HG03521 (cell line): ENCODE measurements at regions not wholly inside any gene's neighbourhood (a gene's known extent, or its start where the extent isn't known, plus 50 kb on each side); places are given as distances from the start of the nearest gene placed in this dataset.
A peak's percentile ranks its signal among the peaks of the same experiment; 100 is the strongest.
"Not testable (repeated sequence)": the region's sequence is repeated elsewhere in the genome, so short reads cannot be mapped to it uniquely, and the experiment has no call there.

Source experiments
- ATAC-seq: cut with Tn5 transposase; IDR thresholded peaks from one replicate; pipeline ENCODE4 v1.9.1; 2021; ENCODE audit warnings: mild to moderate bottlenecking, moderate library complexity; ENCODE audit not compliant: unreplicated experiment

- no peak for ATAC-seq
Measured at GRCh38 chr2:64742678-64743077, 89.0 kb upstream of the SERTAD2 start.

DNA sequence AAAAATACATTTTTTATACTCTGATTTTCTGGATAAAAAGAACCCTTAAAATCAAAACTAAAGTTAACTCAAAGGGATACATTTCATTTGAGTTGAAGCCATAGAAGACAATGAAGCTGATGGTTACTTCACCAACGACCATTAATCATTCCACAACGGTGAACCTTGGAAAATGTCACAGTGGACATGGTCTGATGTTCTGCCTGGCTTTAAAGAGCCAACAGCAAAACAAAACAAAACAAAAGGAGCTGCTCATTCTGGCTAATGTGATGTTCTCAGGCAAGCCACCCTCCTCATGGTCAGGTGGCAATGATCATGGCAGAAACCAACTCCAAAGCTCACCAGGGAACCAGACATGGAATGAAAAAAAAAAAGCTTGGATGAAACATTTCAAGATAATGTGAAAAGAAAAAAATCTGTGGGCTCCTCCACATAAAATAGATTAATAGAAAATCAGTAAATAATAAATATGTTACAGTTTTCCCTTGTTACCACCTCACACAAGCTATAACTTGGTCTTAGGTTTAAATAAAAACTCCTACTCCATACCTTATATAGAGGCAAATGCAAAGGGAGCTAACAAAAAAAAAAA is 90.1 kb upstream of the SERTAD2 start:
- ATAC-seq, result no peak

DNA sequence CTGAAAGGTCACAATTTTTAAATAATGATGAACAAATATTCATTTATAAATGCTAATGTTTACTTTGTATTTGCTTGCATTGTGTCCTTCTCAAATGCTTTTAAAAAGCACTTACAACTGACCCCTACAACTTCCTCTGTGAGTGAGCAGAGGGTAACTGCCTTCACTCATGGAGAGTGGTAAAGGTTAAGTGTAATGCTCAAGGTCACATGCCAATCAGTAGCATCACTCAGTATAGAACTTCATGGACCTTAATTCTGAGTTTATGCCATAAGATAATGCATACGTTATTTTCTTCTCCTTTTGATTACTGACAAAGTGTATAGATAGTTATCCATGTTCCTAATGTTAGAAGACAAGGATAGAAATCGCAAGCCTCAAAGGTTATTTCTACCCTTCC is 91.8 kb upstream of the SERTAD2 start:
- ATAC-seq, result no peak

GRCh38 chr2:64747690-64748091 is 94.0 kb upstream of the SERTAD2 start:
- ATAC-seq, result not testable (repeated sequence)

- no peak for ATAC-seq
Measured at GRCh38 chr2:64748147-64748546, 94.4 kb upstream of the SERTAD2 start.

GRCh38 chr2:64748561-64748960 is 94.8 kb upstream of the SERTAD2 start:
- ATAC-seq, result no peak

- ATAC-seq, result no peak
Measured at GRCh38 chr2:64749446-64749845, 95.7 kb upstream of the SERTAD2 start.

GRCh38 chr2:64750001-64750816 is 96.5 kb upstream of the SERTAD2 start:
- no peak for ATAC-seq

DNA sequence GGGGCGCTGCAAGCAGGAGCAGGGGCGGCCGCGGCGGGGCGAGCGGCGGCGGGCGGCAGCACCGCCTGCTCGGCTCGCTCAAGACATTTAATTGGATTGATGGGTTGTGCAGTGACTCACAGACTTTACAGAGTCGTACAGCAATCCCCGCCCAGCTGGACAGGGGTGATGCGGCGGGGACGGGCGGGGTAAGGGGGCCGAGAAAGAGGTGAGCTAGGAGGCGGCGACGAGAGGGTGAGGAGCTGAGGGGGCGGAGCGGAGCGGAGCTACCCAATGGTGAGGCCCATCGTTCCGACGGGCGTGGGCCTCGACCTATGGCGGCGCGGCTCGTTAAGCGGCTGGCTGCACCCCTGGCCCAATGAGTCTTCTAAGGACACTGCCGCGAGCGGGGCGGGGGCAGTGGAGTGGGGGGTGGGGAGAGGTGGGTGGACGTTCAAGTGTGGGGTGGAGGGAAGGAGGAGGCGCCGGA is 97.1 kb upstream of the SERTAD2 start:
- peak; percentile 77 for ATAC-seq

GRCh38 chr2:64751286-64752260 is 97.9 kb upstream of the SERTAD2 start:
- peak; percentile 79 for ATAC-seq

GRCh38 chr2:64753399-64753798 is 99.7 kb upstream of the SERTAD2 start:
- ATAC-seq, result no peak

DNA sequence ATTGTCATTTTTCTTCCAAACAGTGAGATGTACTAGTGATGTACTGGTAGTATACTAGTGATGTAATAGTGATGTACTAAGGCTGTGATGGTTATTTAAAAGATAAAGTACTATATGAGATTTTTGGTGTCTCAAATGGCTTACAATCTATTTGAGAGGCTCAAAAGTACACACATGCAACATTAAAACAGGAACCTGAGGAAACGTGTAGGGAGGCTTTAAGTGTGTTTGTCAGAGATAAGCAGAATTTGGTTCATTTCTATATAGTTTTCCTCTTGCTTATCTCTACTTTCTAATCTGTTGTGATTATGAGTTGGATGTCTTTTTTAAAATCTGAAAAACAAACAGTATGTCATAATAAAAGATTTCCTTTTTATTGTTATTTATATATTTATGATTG is 100.9 kb upstream of the SERTAD2 start:
- ATAC-seq, result no peak

- no peak for ATAC-seq
Measured at GRCh38 chr2:64757126-64757525, 103.4 kb upstream of the SERTAD2 start.

- ATAC-seq, result no peak
Measured at GRCh38 chr2:64760128-64760527, 106.4 kb upstream of the SERTAD2 start.

GRCh38 chr2:64762301-64762997 is 108.7 kb upstream of the SERTAD2 start:
- no peak for ATAC-seq

DNA sequence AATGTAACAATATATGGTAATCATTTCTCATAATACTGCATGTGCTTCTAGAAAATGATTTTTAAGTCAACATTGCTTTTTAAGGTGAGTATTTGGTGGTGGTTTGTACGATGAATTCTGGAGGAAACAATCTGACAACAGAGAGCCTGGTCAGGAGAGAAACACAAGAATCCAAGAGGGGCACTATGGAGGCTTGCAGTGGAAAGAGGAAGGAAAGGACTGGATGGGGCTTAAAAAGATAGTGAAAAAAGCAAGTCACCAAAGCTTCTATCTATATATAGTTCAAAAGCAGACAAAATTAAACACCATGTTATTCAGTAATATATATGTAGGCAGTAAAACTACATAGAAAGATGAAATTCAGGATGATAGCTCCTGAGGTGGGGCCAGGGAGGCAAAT is 109.4 kb upstream of the SERTAD2 start:
- no peak for ATAC-seq

- ATAC-seq, result no peak
Measured at GRCh38 chr2:64765160-64765805, 111.6 kb upstream of the SERTAD2 start.

DNA sequence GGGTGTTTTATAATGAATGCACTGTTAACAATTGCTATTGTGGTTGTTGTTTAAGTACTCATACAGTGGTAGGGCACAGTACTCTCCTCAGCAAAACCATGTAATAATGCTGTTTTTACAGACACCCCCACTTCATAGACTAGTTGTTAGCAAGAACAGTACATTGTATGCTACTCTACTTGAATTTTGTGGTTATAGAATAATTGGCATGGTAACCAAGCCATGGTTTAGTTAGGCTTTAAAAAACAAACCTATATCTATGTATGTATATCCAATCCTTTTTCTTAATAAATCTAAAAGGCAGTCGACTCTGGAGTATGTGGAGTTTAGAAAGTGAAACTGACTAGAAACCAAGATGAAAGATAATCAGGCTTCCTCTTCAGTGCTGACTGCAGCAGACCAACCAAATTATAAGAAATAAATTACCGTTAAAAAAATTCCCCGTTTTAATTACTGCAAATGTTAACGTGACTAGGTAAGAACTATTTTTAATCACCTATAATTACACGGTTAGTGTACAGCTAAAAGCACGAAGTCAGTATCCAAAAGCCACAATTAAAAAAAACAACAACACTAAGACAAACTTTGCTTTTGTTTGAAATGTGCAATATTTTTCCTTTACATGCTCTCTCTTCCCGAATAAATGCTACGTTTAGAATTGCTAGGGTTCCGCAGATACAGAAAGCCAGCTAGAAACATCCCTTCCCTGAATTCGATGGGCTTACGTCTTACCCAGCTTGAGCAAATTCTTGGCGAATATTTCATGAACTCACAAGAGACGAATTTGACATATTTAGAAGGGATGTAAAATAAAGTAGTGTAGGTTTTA is 113.3 kb upstream of the SERTAD2 start:
- no peak for ATAC-seq
